NCI-H1417 (cell line): ENCODE measurements at regions not wholly inside any gene's neighbourhood (a gene's known extent, or its start where the extent isn't known, plus 50 kb on each side); places are given as distances from the start of the nearest gene placed in this dataset.
"Not testable (repeated sequence)": the region's sequence is repeated elsewhere in the genome, so short reads cannot be mapped to it uniquely, and the experiment has no call there.

Experiments used
- DNase-seq, 3 experiments: peaks; one replicate each; lab custom pipeline; 2025; lab: John Stamatoyannopoulos, UW

- DNase-seq: no peak
These were observed 198.1 kb upstream of the CPHXL start for GRCh38 chr16:75924397-75924796.

GRCh38 chr16:75927810-75928209, 201.5 kb upstream of the CPHXL start:
- DNase-seq: no peak

- DNase-seq: no peak
These were observed 202.0 kb upstream of the CPHXL start for GRCh38 chr16:75928295-75928694.

- DNase-seq: no peak
These were observed 202.8 kb upstream of the CPHXL start for GRCh38 chr16:75929046-75929445.

GRCh38 chr16:75931043-75931442, 204.8 kb upstream of the CPHXL start:
- no peak for DNase-seq

- DNase-seq: no peak
These were observed 205.7 kb upstream of the CPHXL start for GRCh38 chr16:75931970-75932369.

- no peak for DNase-seq
These were observed 212.5 kb upstream of the CPHXL start for GRCh38 chr16:75938818-75939217.

GRCh38 chr16:75942351-75942750, 216.1 kb upstream of the CPHXL start:
- DNase-seq: no peak

GRCh38 chr16:75942936-75943335, 216.6 kb upstream of the CPHXL start:
- no peak for DNase-seq

- peak in 1 of 3 experiments; percentile 4 for DNase-seq
These were observed 217.6 kb upstream of the CPHXL start for GRCh38 chr16:75943705-75944514.

GRCh38 chr16:75945916-75946457, 219.7 kb upstream of the CPHXL start:
- no peak for DNase-seq

- DNase-seq: peak in 1 of 3 experiments; percentile 12
These were observed 221.4 kb upstream of the CPHXL start for GRCh38 chr16:75947626-75948239.

GRCh38 chr16:75948441-75948840, 222.2 kb upstream of the CPHXL start:
- DNase-seq: no peak

GRCh38 chr16:75948886-75949285, 222.6 kb upstream of the CPHXL start:
- no peak for DNase-seq

GRCh38 chr16:75952124-75952523, 225.8 kb upstream of the CPHXL start:
- DNase-seq: no peak

GRCh38 chr16:75957870-75958269, 231.6 kb upstream of the CPHXL start:
- DNase-seq: no peak

GRCh38 chr16:75965504-75966374, 239.4 kb upstream of the CPHXL start:
- DNase-seq: no peak

- DNase-seq: not testable (repeated sequence)
These were observed 242.8 kb upstream of the CPHXL start for GRCh38 chr16:75969120-75969519.

GRCh38 chr16:75971334-75971733, 245.0 kb upstream of the CPHXL start:
- DNase-seq: no peak

- no peak for DNase-seq
These were observed 257.0 kb upstream of the CPHXL start for GRCh38 chr16:75983296-75983695.

- DNase-seq: no peak
These were observed 257.6 kb upstream of the CPHXL start for GRCh38 chr16:75983741-75984381.

GRCh38 chr16:75987323-75987722, 261.0 kb upstream of the CPHXL start:
- DNase-seq: no peak
